Tibial nerve (tissue), 4 donors: ENCODE measurements at regions not wholly inside any gene's neighbourhood (a gene's known extent, or its start where the extent isn't known, plus 50 kb on each side); places are given as distances from the start of the nearest gene placed in this dataset.
"Not testable (repeated sequence)": the region's sequence is repeated elsewhere in the genome, so short reads cannot be mapped to it uniquely, and the experiment has no call there.

ENCODE experiments used
- DNase-seq, 2 donors: peaks; one replicate each; pipeline ENCODE4 v3.0.0-alpha.2; 2019; ENCODE audit warnings: low spot score in 2 of 2
- H3K27ac ChIP-seq, 4 donors: fragments of 200-600 bp; sonication (generic) in 3 of 4; one replicate each; pipeline ENCODE4 v1.5.1; 2017 to 2019; ENCODE audit warnings: mild to moderate bottlenecking in 1 of 4
- H3K27me3 ChIP-seq, 2 donors: fragments of 200-600 bp; sonication (generic) in 1 of 2; one replicate each; pipeline versions ENCODE4 v1.5.1 to v1.6.0; 2017 to 2019
- H3K36me3 ChIP-seq, 3 donors: fragments of 200-600 bp; sonication (generic); one replicate each; pipeline ENCODE4 v1.5.1; 2018 to 2019
- H3K4me1 ChIP-seq, 4 donors: fragments of 200-600 bp; sonication (generic) in 3 of 4; one replicate each; pipeline ENCODE4 v1.5.1; 2017 to 2019
- H3K4me3 ChIP-seq, 4 donors: fragments of 200-600 bp; sonication (generic) in 3 of 4; one replicate each; pipeline ENCODE4 v1.5.1; 2017 to 2019; ENCODE audit warnings: mild to moderate bottlenecking in 1 of 4, moderate library complexity in 1 of 4
- H3K9me3 ChIP-seq, 4 donors: fragments of 200-600 bp; sonication (generic) in 3 of 4; one replicate each; pipeline ENCODE4 v1.5.1; 2017 to 2019
- CTCF ChIP-seq, 5 experiments: fragments of 200-600 bp in 3 of 5; fragments of 450-650 bp in 2 of 5; sonication (generic) in 3 of 5; IDR thresholded peaks; one replicate each; pipeline ENCODE4 v1.5.1; 2016 to 2019; ENCODE audit warnings: antibody characterized with exemption in 5 of 5, mild to moderate bottlenecking in 3 of 5, moderate library complexity in 2 of 5
- EP300 ChIP-seq, 2 donors: sonication (generic); formaldehyde crosslinking; IDR thresholded peaks; one replicate each; pipeline ENCODE4 v1.6.1; 2017; ENCODE audit warnings: antibody characterized with exemption in 2 of 2, mild to moderate bottlenecking in 1 of 2
- POLR2A ChIP-seq, 2 donors: fragments of 450-650 bp; IDR thresholded peaks; one replicate each; pipeline ENCODE4 v1.6.1; 2017; ENCODE audit warnings: antibody characterized with exemption in 2 of 2, mild to moderate bottlenecking in 2 of 2, moderate library complexity in 2 of 2
- WGBS, 2 donors: methylation state at CpG; one replicate each; pipeline ENCODE4 v1.1.5; 2018; 5-methylcytosine and 5-hydroxymethylcytosine counted together

GRCh38 chr4:187090401-187090800 lies 366.7 kb upstream of the FAT1 start:
- 91 to 92% methylated on average over 11 of the region's 11 CpGs for WGBS, 2 donors
- Histone ChIP-seq H3K27me3 (no peaks in the 10 kb centered on the region), H3K4me1 (peaks cover 0 to 6% (median 0%) of the 10 kb centered on the region in 4 donors), H3K9me3 (no peaks in the 10 kb centered on the region), H3K4me3 (no peak overlapping the region), H3K36me3 (no peaks in the 10 kb centered on the region), H3K27ac (no peak overlapping the region)
- TF ChIP-seq CTCF (IDR thresholded peaks at IDR 0.05) = no peak
- no peak for DNase-seq

GRCh38 chr4:187090832-187091231 lies 367.2 kb upstream of the FAT1 start:
- not testable (repeated sequence) for H3K27ac ChIP-seq, H3K36me3 ChIP-seq, H3K9me3 ChIP-seq, H3K4me1 ChIP-seq, H3K4me3 ChIP-seq, DNase-seq, H3K27me3 ChIP-seq
- WGBS, 2 donors = 84 to 99% methylated on average over 4 to 6 of the region's 6 CpGs

- TF ChIP-seq EP300 (IDR thresholded peaks at IDR 0.05) = no peak
- no peak for TF ChIP-seq POLR2A (IDR thresholded peaks at IDR 0.05)
- no peak for TF ChIP-seq CTCF (IDR thresholded peaks at IDR 0.05)
Measured at GRCh38 chr4:187094144-187094543, 370.5 kb upstream of the FAT1 start.

GRCh38 chr4:187098429-187098828 lies 374.8 kb upstream of the FAT1 start:
- Histone ChIP-seq H3K36me3 (no peaks in the 10 kb centered on the region), H3K4me1 (peaks cover 0 to 6% (median 0%) of the 10 kb centered on the region in 4 donors), H3K4me3 (no peak overlapping the region), H3K27me3 (no peaks in the 10 kb centered on the region), H3K9me3 (peaks cover 0 to 22% (median 3%) of the 10 kb centered on the region in 4 donors), H3K27ac (no peak overlapping the region)
- TF ChIP-seq POLR2A (IDR thresholded peaks at IDR 0.05) = no peak
- TF ChIP-seq CTCF (IDR thresholded peaks at IDR 0.05) = no peak
- no peak for TF ChIP-seq EP300 (IDR thresholded peaks at IDR 0.05)
- no peak for DNase-seq
- 46 to 70% methylated on average over 2 of the region's 2 CpGs for WGBS, 2 donors

More at GRCh38 chr4:187094144-187094543, 370.5 kb upstream of the FAT1 start:
- peaks cover 0 to 20% (median 3%) of the 10 kb centered on the region in 4 donors for H3K9me3 ChIP-seq
- DNase-seq = no peak
- no peaks in the 10 kb centered on the region for H3K27me3 ChIP-seq
- no peaks in the 10 kb centered on the region for H3K36me3 ChIP-seq
- H3K27ac ChIP-seq = no peak overlapping the region
- H3K4me3 ChIP-seq = no peak overlapping the region
- peaks cover 0 to 6% (median 0%) of the 10 kb centered on the region in 4 donors for H3K4me1 ChIP-seq
- 44 to 47% methylated on average over 3 of the region's 3 CpGs for WGBS, 2 donors

GRCh38 chr4:187103351-187103750 lies 379.7 kb upstream of the FAT1 start:
- TF ChIP-seq EP300 (IDR thresholded peaks at IDR 0.05) (no peak), CTCF (IDR thresholded peaks at IDR 0.05) (no peak), POLR2A (IDR thresholded peaks at IDR 0.05) (no peak)
- 67 to 75% methylated on average over 4 of the region's 4 CpGs for WGBS, 2 donors
- H3K9me3 ChIP-seq = peaks cover 0 to 10% (median under 1%) of the 10 kb centered on the region in 4 donors
- H3K4me3 ChIP-seq = no peak overlapping the region
- H3K36me3 ChIP-seq = no peaks in the 10 kb centered on the region
- H3K27me3 ChIP-seq = no peaks in the 10 kb centered on the region
- H3K4me1 ChIP-seq = no peaks in the 10 kb centered on the region
- no peak for DNase-seq
- H3K27ac ChIP-seq = no peak overlapping the region

GRCh38 chr4:187108845-187109244 lies 385.2 kb upstream of the FAT1 start:
- Histone ChIP-seq H3K27me3 (no peaks in the 10 kb centered on the region), H3K4me3 (no peak overlapping the region), H3K27ac (no peak overlapping the region), H3K9me3 (no peaks in the 10 kb centered on the region), H3K4me1 (no peaks in the 10 kb centered on the region), H3K36me3 (no peaks in the 10 kb centered on the region)
- no peak for DNase-seq
- WGBS, 2 donors = 80 to 87% methylated on average over 3 of the region's 3 CpGs
- no peak for TF ChIP-seq EP300 (IDR thresholded peaks at IDR 0.05)
- TF ChIP-seq POLR2A (IDR thresholded peaks at IDR 0.05) = no peak
- no peak for TF ChIP-seq CTCF (IDR thresholded peaks at IDR 0.05)
